Fibroblast of skin of right biceps (primary cell): ENCODE measurements at regions not wholly inside any gene's neighbourhood (a gene's known extent, or its start where the extent isn't known, plus 50 kb on each side); places are given as distances from the start of the nearest gene placed in this dataset.
"Not testable (repeated sequence)": the region's sequence is repeated elsewhere in the genome, so short reads cannot be mapped to it uniquely, and the experiment has no call there.

Experiments
- DNase-seq: peaks from one replicate; pipeline ENCODE4 v3.0.0-alpha.2; 2013

DNA sequence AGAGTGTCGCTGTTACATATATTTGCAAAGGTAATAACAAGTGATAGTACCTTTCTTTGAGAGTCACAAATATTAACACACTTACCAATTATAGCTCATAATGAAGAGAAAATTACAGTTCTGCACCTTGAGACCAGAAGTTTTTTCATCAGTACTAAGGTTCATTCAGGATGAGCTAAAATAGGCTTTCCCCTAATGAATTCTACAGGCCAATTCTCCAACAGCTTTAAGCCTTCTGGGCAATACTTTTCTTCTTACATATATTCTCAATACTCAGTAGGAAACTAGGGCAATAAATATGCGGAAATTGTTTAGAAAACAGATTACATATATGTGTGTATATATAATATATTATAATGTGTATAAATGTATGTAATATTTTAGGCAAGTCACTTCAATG is 2672.8 kb upstream of the PCDH20 start:
- DNase-seq: no peak

DNA sequence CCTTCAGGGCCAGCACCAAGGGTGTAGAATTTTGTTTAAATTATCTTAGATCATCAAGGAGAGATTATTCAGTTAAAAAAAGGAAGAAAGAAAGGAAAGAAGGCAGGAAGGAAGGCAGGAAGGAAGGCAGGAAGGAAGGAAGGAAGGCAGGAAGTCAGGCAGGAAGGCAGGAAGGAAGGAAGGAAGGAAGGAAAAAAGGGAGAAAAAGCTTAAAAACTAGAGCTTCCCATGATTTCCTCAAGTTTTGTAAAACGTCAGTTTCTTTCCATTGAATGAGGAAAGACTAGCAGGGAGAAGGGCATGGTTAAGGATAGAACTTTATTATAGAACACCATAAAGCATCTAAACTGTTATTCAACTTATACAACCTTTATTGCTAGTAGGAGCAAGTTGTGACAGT is 2672.0 kb upstream of the PCDH20 start:
- no peak for DNase-seq

DNA sequence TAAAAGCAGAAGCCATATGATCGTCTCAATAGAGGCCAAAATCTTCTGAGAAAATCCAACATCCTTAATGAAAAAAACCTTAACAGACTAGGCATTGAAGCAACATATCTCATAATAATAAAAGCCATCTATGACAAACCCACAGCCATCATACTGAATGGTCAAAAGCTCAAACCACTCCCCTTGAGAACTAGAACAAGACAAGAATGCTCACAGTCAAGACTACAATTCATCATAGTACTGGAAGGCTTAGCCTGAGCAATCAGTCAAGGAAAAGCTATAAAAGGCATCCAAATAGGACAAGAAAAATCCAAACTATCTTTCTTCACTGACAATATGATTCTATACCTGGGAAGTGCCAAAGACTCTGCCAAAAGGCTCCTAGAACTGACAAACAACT is 2668.2 kb upstream of the PCDH20 start:
- DNase-seq: no peak

DNA sequence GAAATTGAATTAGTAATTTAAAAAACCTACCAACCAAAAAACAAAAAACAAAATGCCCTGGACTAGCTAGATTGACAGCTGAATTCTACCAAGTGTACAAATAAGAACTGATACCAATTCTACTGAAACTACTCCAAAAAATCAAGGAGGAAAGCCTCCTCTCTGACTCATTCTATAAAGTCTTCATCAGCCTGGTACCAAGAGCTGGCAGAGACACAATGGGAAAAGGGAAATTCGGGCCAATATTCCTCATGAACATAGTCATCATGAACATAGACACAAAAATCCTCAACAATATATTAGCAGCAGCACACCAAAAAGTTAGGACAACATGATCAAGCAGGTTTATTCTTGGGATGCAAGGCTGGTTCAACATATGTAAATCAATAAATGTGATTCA is 2667.7 kb upstream of the PCDH20 start:
- no peak for DNase-seq

DNA sequence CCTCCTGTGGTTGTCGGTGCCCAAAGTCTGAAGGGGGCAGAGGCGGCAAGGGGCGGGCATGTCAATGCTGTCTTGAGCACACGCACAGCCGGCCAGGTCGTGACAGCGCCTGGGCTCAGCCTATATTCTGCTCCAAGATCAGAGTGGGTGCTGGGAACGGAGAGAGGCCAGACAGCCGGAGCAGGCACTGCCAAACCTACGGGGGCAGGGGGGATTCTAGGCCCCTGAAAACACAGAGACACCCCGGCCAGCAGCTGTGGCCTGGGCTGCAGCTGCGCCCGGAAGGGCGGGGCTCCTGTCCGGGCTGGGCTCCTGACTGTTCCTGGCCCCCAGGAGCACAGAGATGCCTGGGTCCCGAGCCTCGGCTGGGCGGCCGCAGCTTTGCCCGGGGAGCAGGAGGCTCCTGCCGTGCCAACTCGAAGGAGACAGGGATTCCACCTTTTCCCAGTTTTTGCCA is 2662.9 kb upstream of the PCDH20 start:
- no peak for DNase-seq

DNA sequence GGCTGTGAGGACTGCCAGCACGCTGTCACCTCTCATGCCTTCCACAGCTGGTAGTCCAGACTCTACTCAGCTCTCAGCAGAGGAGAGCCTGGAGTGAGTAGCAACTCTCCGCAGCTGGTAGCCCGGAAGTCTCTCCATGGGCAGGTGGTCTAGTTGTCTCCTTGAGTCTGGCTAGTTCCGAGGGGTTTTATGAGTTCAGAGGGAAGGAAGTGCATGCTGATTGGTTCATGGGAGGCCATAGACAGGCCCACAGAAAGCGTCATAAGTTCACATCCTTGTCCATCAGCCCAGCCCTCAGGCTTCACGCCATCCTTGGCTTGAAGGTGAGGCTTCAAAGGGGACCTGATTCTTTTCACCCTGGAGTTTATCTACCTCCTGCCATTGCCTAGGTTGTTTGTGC is 2662.4 kb upstream of the PCDH20 start:
- no peak for DNase-seq

DNA sequence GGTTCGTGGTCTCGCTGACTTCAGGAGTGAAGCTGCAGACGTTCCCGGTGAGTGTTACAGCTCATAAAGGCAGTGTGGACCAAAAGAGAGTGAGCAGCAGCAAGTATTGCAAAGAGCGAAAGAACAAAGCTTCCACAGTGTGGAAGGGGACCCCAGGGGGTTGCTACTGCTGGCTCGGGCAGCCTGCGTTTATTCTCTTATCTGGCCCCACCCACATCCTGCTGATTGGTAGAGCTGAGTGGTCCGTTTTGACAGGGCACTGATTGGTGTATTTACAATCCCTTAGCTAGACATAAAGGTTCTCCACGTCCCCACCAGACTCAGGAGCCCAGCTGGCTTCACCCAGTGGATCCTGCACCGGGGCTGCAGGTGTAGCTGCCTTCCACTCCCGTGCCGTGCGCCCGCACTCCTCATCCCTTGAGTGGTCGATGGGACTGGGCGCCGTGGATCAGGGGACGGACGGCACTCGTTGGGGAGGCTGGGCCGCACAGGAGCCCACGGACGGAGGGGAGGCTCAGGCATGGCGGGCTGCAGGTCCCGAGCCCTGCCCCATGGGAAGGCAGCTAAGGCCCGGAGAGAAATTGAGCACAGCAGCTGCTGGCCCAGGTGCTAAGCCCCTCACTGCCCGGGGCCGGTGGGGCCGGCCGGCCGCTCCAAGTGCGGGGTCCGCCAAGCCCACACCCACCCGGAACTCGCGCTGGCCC is 2661.6 kb upstream of the PCDH20 start:
- not testable (repeated sequence) for DNase-seq

DNA sequence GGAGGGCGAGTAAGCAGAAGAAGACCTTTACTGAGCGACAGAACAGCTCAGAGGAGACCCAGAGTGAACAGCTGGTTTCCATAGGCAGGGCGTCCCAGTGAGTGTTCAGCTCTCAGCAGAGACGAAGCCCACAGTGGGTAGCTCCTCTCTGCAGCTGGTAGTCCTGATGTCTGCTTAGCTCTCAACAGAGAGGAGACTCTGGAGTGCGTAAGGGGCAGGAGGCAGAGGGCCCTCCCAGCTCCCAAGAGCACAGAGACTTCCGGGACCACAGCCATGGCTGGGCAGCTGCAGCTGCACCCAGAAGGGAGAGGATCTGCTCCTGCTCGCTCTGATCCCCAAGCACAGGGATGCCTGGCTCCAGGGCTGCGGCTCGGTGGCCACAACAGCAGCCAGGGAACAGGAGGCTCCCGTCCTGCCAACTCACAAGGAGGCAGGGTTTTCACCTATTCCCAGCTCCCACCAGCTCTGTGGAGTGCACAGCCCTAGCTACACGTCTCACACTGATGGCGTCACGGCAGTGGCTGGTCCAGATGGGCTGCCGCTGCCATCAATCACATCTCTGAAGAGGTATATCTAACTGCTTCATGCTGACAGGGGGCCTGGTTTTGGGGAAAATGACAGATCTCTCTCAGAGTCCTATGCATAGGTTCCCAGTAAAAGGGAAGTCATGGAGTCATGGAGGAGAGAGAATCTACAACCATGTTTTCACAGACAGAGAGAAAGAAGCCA is 2660.1 kb upstream of the PCDH20 start:
- no peak for DNase-seq

DNA sequence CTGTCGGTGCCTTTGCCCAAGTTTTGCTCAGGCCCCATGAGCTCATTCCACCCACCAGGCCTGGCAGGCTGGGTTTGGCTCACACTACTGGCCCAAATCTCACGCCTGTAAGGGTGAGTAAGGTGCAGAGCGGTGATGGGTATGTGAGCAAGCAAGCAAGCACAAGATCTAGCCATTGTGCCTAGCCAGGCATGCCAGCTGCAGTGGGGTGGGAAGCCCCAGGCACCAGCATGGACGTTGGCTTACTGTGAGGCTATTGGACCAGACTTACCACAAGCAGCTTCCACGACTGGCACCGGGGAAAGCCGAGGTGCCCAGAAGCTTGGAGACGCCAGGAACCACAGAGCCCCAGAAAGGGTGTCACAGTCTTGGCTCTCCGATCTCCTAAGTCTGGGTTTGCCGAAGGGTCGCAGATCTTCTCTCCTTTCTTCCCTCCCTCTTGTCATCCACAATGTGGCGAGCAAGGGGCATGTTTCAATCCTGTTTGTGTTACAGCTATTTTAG is 2659.4 kb upstream of the PCDH20 start:
- DNase-seq: no peak

DNA sequence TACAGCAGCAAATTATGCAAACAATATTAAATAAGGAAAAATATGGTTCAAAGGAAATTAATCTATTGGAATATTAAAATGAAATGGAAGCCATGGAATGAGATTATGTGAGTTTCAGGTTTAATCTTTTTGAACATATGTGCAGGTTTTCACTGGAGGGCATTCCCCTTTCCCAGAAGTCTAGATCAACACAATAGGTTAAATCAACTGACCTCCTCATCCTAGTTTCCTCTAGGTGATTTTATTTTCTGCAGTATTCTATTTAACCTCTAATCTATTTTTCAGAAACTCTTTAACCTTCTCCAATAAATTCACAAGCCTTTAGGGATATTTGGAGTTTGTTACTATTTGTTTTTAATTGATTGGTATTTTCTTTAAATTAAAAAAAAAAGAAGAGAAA is 2657.6 kb upstream of the PCDH20 start:
- no peak for DNase-seq

DNA sequence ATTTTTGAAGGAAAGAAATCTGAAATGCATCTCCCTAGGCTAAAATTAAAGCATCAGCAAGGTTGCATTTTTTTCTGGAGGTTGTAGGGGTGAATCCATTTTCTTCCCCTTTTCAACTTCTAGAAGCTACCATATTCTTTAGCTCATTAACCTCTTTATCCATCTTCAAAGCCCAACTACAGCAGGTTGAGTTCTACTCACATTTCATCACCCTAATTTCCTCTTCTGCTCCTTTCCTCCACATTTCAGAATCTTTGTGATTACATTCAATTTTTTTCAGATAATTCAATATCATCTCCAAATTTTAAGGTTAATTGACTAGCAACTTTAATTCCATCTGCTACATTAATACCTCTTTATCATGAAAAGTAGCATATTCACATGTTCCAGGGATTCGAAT is 2655.7 kb upstream of the PCDH20 start:
- no peak for DNase-seq

DNA sequence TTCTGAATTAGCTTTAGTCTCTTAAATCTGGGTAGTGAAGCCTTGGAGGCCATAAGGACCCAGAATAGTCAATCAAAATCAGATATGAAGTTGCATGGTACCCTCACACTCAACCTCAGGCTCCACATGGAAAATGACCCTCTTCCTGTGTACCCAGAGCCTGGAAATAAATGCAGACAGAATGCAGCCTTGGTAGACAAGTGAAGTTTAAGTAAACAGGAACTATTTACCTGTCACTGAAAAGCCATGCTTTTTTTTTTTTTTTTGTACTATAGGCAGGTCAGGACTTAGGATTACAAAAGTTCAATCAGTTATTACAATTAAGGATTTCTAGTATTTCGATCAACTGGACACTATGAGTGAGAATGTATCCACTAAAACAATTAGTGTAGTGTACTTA is 2654.2 kb upstream of the PCDH20 start:
- no peak for DNase-seq

DNA sequence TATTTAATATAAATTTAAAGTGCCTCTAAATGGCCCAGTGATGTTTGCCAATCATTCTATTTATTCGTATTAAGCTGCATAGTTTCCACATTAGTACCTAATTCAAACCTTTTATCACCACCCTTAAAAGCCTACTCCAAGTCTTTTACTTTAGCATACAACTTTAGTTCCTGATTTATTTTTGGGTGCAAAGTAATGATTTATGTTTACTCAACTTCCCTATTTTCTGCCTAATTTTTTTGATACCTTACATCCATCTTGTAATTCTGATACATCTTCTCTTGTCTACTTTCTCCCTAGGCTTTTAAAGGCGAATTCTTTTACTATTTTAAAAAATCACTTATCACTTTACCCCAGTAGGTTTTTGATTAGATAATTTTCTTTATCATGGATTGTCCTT is 2651.1 kb upstream of the PCDH20 start:
- no peak for DNase-seq

DNA sequence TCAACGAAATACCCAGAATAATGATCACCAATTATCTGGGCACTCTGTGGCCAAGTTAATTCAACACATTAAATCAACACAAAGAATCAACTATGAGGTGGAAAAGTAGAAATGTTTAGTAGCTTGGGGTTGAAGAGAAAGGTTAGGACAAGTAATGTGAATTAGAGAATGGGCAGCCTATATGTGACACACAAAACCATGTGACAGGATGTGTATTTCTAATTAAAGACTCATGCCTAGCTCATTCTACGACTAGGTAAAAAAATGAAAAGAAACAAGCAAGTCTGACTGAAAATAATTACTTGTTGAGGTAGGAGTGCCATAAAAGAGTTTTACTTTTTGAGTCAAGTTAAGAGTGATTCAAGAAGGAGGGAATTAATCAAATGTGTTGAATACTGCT is 2646.0 kb upstream of the PCDH20 start:
- no peak for DNase-seq

DNA sequence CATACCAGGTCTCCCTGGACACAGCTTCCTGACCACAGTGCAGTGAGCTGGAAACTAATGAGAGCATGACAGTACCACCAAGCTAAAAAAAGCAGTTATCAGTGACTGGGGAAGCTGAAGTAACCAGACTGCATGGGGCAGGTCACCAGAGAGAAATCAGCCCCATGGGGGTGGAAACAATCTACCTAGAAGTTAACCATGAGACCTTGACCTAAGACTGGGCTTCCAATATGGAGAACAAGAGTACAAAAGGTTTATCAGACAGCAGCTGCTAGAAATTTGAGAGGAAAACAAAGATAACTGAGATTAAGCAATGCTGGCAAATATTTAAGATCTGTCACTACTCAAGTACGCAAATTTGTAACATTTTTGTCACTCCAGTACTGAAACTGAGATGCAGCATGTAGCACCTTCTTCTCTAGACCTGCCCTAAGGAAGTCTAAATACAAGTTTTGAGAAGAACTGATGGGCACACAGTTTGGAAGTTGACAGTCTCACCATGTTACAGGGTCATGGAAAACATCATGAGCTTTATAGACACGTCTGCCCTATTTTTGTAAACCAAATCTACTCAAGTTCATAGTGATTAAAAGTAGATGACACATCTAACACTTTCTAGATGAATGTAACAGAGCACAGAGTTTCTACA is 2641.8 kb upstream of the PCDH20 start:
- DNase-seq: no peak

DNA sequence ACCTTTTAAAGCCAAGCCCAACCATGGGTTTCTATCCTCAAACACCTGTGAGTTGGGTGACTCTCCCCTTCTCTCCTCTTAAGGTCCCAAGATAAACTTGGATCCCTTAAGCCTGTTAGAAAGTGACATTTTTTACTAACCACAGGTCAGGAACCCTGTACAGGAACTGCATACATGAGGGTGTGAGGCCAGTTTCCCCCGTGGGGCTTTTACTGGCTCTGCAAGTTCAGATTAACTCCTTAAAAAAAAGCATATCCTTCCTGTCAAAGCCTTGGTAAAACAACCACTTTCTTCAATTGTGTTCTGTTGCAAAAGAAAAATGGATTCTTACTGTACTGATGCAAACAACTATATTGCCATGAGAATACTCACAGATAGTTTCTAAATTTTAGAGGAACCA is 2638.7 kb upstream of the PCDH20 start:
- no peak for DNase-seq

DNA sequence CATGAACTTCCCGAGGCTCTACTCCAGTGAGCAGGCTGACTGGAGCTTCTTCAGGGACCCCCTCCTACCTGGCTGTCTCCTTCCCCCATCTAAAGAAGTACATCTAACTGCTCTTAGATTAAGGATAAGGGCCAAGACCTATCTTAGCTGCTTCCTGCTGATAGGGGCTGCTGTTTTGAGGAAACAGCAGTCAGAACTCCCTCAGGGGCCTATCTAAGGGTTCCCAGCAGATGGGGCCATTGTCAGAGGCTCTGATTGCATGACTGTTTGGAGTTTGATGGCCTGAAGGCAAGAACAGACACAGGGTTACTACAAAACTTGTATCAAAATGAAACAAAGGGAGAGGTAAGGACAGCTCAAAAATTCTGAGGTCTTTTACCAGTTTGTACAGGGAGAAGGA is 2636.9 kb upstream of the PCDH20 start:
- no peak for DNase-seq

DNA sequence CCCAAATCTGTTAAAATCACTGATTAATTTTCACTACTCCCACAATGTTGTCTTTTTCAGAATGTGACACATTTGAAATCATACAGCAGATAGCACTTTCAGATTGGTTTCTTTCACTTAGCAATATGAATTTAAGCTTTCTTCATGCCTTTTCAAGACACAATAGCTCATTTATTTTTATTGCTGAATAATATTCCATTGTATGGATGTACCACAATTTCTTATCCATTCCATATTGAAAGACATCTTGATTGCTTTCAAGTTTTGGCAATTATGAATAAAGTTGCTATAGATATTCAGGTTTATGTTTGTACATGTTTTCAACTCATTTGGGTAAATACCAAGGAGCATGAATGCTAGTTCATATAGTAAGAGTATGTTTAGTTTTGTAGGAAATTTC is 2635.6 kb upstream of the PCDH20 start:
- DNase-seq: no peak

DNA sequence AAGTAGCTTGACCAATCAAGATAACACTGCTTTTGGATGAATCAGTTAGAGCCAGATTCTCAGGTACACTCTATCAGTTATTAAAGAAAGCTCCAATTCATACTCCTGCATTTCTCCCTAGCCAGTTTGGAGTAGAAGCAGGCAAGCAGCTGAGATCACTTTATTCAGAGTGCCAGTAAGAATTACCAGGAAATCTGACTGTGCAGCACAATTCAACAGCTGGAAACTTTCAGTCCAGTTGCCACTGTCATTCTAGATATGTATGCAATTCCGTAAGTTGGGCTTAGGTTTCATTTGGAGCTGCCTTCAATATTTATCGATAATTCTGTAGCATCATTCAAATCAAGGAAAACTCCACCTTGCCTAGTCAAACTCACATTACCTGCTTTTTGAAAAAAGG is 2625.6 kb upstream of the PCDH20 start:
- DNase-seq: no peak

DNA sequence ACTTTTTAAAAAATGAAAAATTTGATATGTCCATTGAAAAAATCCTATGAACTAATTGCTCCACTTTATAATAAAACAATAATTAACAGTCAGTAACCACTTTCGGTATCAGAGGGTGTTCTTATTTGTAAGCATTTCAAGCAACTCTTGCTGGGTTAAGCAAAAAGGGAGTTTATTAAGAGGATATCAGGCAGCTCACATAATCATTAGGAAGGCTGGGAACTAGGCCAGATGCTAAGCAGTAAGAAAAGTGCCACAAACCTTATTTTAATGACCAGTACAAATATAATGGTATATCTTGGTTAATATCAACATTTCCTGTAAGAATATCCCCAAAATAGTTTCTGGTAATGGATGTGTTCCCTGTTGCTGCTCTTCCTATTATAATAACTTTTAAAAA is 2618.3 kb upstream of the PCDH20 start:
- no peak for DNase-seq

DNA sequence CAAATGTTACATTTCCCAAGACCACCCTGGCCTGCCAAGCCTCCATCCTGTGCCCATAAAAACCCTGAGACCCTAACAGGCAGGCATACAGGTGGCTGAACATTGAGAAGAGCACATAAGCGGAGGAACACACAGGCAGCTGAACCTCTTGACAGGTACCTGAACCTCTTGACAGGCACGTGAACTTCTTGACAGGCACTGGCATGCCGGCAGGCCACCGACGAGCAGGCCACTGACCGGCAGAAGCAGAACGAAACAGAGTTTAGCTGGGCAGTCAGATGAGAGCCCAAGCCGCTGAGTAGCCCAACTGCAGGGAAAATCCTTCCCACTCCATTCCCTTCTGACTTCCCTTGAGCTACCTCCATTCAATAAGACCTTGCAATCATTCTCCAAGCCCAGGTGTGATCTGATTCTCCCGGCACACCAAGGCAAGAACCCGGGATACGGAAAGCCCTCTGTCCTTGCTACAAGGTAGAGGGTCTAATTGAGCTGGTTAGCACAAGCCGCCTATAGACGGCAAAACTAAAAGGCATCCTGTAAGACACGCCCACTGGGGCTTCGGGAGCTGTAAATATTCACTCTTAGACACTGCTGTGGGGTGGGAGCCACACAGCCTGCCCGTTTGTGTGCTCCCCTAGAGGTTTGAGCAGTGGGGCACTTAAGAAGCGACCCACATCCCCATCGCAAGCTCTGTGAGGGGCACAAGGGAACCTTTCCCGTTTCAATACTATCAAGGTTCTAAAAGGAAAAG is 2613.9 kb upstream of the PCDH20 start:
- DNase-seq: no peak

DNA sequence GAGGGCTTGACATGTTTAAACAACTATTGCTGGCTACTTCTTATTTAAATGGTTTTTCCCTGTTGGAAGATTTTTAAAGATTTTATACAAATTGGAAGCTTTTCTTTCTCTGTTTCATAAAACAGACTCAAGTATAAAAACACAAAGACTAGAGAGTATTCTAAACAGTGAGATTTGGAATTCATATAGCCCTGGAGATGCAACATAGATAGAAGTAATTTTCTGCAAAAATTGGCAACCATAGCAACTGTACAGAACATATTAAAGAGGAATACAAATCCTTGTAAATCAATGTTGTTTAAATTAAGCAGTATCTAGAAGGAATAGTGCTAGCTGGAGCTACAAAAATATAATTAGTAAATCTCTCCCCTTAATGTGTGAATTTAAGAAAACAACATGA is 2612.9 kb upstream of the PCDH20 start:
- no peak for DNase-seq

DNA sequence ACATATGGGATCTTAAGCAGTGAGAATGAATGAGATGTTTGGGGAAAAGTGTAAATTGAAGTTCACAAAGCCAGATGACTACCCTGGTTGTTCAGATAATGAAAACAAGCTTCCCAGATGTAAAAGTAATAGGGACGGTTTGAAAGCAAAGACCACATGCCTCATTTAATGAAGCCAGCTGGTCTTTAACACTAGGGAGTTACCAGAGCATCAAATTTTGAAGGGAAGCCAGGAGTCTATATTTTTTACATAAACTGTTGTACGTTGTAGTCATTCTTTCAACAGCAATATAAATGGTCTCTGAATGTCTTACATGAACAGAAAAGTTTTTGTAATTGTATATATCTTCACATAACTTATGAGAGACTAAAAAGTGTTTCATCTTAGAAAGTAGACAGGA is 2604.5 kb upstream of the PCDH20 start:
- no peak for DNase-seq
